ENCODE measurements at regions not wholly inside any gene's neighbourhood (a gene's known extent, or its start where the extent isn't known, plus 50 kb on each side); places are given as distances from the start of the nearest gene placed in this dataset.

DNA sequence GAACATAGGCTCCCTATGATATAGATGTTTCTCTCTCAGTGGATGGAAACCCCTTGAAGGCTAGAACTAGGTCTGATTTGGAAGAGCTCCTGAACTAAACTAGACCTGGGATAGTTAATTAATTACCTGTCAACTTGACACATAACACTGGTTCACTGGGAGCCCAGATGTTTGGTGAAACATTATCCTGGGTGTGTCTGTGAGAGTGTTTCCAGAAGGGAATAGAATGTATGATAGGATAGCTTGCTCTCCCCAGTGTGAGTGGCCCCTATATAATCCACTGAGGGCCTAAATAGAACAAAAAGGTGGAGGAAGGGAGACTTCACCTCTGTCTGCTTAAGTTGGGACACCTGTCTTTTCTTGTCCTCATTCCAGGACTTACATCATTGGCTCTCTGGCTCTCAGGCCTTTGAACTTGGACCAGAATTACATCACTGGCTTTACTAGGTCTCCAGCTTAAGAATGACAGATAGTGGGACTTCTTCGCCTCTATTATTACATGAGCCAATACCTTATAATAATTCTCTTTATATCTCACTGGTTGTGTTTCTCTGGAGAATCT is 194.1 kb downstream of the KTN1 start:
- no peak for TF ChIP-seq CTCF (IDR thresholded peaks at IDR 0.05)
- TF ChIP-seq POLR2A (IDR thresholded peaks at IDR 0.05), result no peak
